Liver (tissue), 8 donors: ENCODE measurements at regions not wholly inside any gene's neighbourhood (a gene's known extent, or its start where the extent isn't known, plus 50 kb on each side); places are given as distances from the start of the nearest gene placed in this dataset.

Experiments used
- DNase-seq: peaks from one replicate; pipeline ENCODE4 v3.0.0-alpha.2; 2017; ENCODE audit warnings: low spot score
- H3K27ac ChIP-seq, 2 donors: one replicate each; pipeline ENCODE4 v1.7.0; 2013; ENCODE audit warnings: inconsistent platforms in 2 of 2, low read length in 2 of 2, control low read depth in 1 of 2, low read depth in 1 of 2, mild to moderate bottlenecking in 1 of 2
- H3K27me3 ChIP-seq, 4 donors: one replicate each; pipeline versions ENCODE4 v1.6.1 to v1.7.0; 2013; ENCODE audit warnings: low read length in 3 of 4, inconsistent platforms in 1 of 4, mild to moderate bottlenecking in 1 of 4, moderate library complexity in 1 of 4; ENCODE audit not compliant: control insufficient read depth in 4 of 4, insufficient read depth in 4 of 4
- H3K36me3 ChIP-seq, 4 donors: one replicate each; pipeline versions ENCODE4 v1.6.1 to v1.7.0; 2013; ENCODE audit warnings: low read length in 3 of 4, mild to moderate bottlenecking in 3 of 4, low read depth in 1 of 4, moderate library complexity in 1 of 4; ENCODE audit not compliant: control insufficient read depth in 4 of 4, insufficient read depth in 3 of 4
- H3K4me1 ChIP-seq, 4 donors: one replicate each; pipeline versions ENCODE4 v1.6.1 to v1.7.0; 2013; ENCODE audit warnings: low read length in 3 of 4, mild to moderate bottlenecking in 3 of 4, moderate library complexity in 1 of 4; ENCODE audit not compliant: control insufficient read depth in 4 of 4, insufficient read depth in 4 of 4
- H3K4me3 ChIP-seq, 3 donors: one replicate each; pipeline versions ENCODE4 v1.6.1 to v1.7.0; 2013; ENCODE audit warnings: low read length in 3 of 3, control low read depth in 1 of 3, low read depth in 1 of 3, mild to moderate bottlenecking in 1 of 3
- H3K9ac ChIP-seq, 2 donors: one replicate each; pipeline ENCODE4 v1.7.0; 2013; ENCODE audit warnings: low read length in 2 of 2, mild to moderate bottlenecking in 2 of 2, moderate library complexity in 2 of 2, control low read depth in 1 of 2, low read depth in 1 of 2
- H3K9me3 ChIP-seq, 4 donors: one replicate each; pipeline versions ENCODE4 v1.6.1 to v1.7.0; 2013; ENCODE audit warnings: low read length in 3 of 4; ENCODE audit not compliant: control insufficient read depth in 4 of 4
- EGR1 ChIP-seq, 2 donors: IDR thresholded peaks; 2 replicates each; pipeline ENCODE4 v1.6.1; 2016 to 2018; ENCODE audit warnings: antibody characterized with exemption in 2 of 2, low read depth in 2 of 2
- FOXA1 ChIP-seq: IDR thresholded peaks from 2 replicates; pipeline ENCODE4 v1.6.1; 2016; ENCODE audit warnings: antibody characterized with exemption
- FOXA2 ChIP-seq: IDR thresholded peaks from 2 replicates; pipeline ENCODE4 v1.6.1; 2016; ENCODE audit warnings: antibody characterized with exemption
- GABPA ChIP-seq, 2 donors: IDR thresholded peaks in 1 of 2; conservative IDR thresholded peaks in 1 of 2; 2 replicates each; pipeline ENCODE4 v1.6.1; 2016; ENCODE audit warnings: antibody characterized with exemption in 2 of 2, mild to moderate bottlenecking in 1 of 2, moderate library complexity in 1 of 2
- HNF4A ChIP-seq, 2 donors: conservative IDR thresholded peaks; 2 replicates each; pipeline ENCODE4 v1.6.1; 2016; ENCODE audit warnings: antibody characterized with exemption in 2 of 2, mild to moderate bottlenecking in 2 of 2
- HNF4G ChIP-seq: IDR thresholded peaks from 2 replicates; pipeline ENCODE4 v1.6.1; 2016; ENCODE audit warnings: antibody characterized with exemption
- JUND ChIP-seq, 2 donors: IDR thresholded peaks; 2 replicates each; pipeline ENCODE4 v1.6.1; 2016; ENCODE audit warnings: antibody characterized with exemption in 2 of 2
- NR2F2 ChIP-seq: IDR thresholded peaks from 2 replicates; pipeline ENCODE4 v1.6.1; 2016; ENCODE audit warnings: antibody characterized with exemption
- RAD21 ChIP-seq, 2 donors: IDR thresholded peaks; 2 replicates each; pipeline ENCODE4 v1.6.1; 2016; ENCODE audit warnings: antibody characterized with exemption in 2 of 2, mild to moderate bottlenecking in 2 of 2
- RXRA ChIP-seq, 2 donors: IDR thresholded peaks; 2 replicates each; pipeline ENCODE4 v1.6.1; 2017 to 2018; ENCODE audit warnings: antibody characterized with exemption in 2 of 2, mild to moderate bottlenecking in 1 of 2
- SP1 ChIP-seq: IDR thresholded peaks from 2 replicates; pipeline ENCODE4 v1.6.1; 2018; ENCODE audit warnings: antibody characterized with exemption, mild to moderate bottlenecking
- TAF1 ChIP-seq: conservative IDR thresholded peaks from 2 replicates; pipeline ENCODE4 v1.6.1; 2016; ENCODE audit warnings: antibody characterized with exemption, mild to moderate bottlenecking
- YY1 ChIP-seq: IDR thresholded peaks from 2 replicates; pipeline ENCODE4 v1.6.1; 2016; ENCODE audit warnings: antibody characterized with exemption, mild to moderate bottlenecking
- WGBS: extraction: QIAGEN DNeasy Blood & Tissue Kit; methylation state at CpG from one replicate; pipeline ENCODE4 v1.1.7; 2013; 5-methylcytosine and 5-hydroxymethylcytosine counted together
- TF ChIP-seq, protein P1 (sequence below): IDR thresholded peaks from 2 replicates; pipeline ENCODE4 v1.6.1; 2016; ENCODE audit warnings: antibody characterized with exemption
- TF ChIP-seq, protein P2 (sequence below): IDR thresholded peaks from 2 replicates; pipeline ENCODE4 v1.6.1; 2016; ENCODE audit warnings: antibody characterized with exemption
- TF ChIP-seq, protein P3 (sequence below): fragments of 150-350 bp; IDR thresholded peaks from 2 replicates; pipeline ENCODE4 v1.5.1; 2017; ENCODE audit warnings: improper control_type of control experiment, low read depth, low read length; ENCODE audit not compliant: missing input control
- TF ChIP-seq, protein P4 (sequence below): IDR thresholded peaks from 2 replicates; pipeline ENCODE4 v1.6.1; 2016; ENCODE audit warnings: antibody characterized with exemption
- TF ChIP-seq, protein P5 (sequence below): IDR thresholded peaks from 2 replicates; pipeline ENCODE4 v1.6.1; 2016; ENCODE audit warnings: antibody characterized with exemption, mild to moderate bottlenecking
- donor health status: healthy.
- donor health status: healthy.
- donor health status: healthy.
- donor health status: healthy.
- donor health status: healthy.

DNA sequence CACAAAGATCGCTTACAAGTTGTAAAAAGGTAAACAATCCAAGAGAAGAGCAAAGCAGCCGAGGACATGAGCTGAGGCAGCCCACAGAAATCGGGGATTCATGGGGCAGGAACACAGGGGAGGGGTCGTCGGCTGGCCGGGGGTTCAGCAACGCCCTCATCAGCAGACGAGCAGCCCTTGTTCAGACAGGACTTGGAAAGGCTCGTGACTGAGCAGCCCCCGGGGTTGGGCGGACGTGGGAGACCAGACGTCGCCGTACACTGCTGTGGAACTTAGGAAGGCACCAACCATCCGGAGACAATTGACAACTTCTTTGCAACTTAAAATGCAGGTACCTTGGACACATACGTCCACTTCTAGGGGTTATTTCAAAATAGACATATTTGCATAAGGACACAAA, 370.5 kb downstream of the BRD1 start:
- Histone ChIP-seq H3K4me3 (no peak overlapping the region), H3K4me1 (no peaks in the 10 kb centered on the region), H3K36me3 (no peaks in the 10 kb centered on the region), H3K9ac (no peak overlapping the region), H3K9me3 (peaks cover 0 to 2% (median 0%) of the 10 kb centered on the region in 4 donors), H3K27me3 (peaks cover 0 to 4% (median 0%) of the 10 kb centered on the region in 4 donors), H3K27ac (no peak overlapping the region)
- no peak for DNase-seq
- TF ChIP-seq, protein P1, sequence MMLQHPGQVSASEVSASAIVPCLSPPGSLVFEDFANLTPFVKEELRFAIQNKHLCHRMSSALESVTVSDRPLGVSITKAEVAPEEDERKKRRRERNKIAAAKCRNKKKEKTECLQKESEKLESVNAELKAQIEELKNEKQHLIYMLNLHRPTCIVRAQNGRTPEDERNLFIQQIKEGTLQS: no peak
- no peak for TF ChIP-seq GABPA (IDR thresholded peaks at IDR 0.05 in 1 of 2, conservative IDR thresholded peaks at IDR 0.05 in 1 of 2)
- 57% methylated on average over 17 of the region's 17 CpGs for WGBS

DNA sequence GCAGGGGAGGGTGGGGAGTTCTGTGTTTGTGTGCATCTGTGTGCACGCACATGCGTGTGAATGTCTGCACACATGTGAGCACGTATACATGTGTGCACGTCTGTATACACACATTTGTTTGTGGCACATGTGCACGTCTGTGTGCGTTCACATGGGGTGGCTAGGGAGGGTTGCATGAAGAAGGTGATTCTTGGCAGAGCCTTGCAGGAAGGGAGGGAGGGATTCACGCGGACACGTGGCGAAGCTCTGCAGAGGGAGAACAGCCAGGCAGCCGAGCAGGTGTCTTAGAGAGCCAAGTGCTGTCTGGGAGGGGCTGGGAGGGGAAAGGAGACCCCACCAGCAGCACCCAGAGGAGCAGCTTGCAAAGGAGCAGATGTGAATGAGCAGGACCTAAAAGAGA, 372.1 kb downstream of the BRD1 start:
- Histone ChIP-seq H3K4me3 (no peak overlapping the region), H3K9me3 (peaks cover 0 to 2% (median 0%) of the 10 kb centered on the region in 4 donors), H3K36me3 (no peaks in the 10 kb centered on the region), H3K4me1 (no peaks in the 10 kb centered on the region), H3K27ac (no peak overlapping the region), H3K9ac (no peak overlapping the region), H3K27me3 (peaks cover 0 to 4% (median 0%) of the 10 kb centered on the region in 4 donors)
- TF ChIP-seq, protein P2, sequence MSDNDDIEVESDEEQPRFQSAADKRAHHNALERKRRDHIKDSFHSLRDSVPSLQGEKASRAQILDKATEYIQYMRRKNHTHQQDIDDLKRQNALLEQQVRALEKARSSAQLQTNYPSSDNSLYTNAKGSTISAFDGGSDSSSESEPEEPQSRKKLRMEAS: no peak
- TF ChIP-seq, protein P1: no peak
- TF ChIP-seq RXRA (IDR thresholded peaks at IDR 0.05) (no peak), GABPA (IDR thresholded peaks at IDR 0.05 in 1 of 2, conservative IDR thresholded peaks at IDR 0.05 in 1 of 2) (no peak), FOXA1 (no peak), HNF4G (no peak), TAF1 (no peak), EGR1 (IDR thresholded peaks at IDR 0.05; ENCODE audit: low read depth in 2 of 2) (no peak), NR2F2 (no peak), JUND (IDR thresholded peaks at IDR 0.05) (no peak), YY1 (no peak), FOXA2 (no peak), RAD21 (IDR thresholded peaks at IDR 0.05) (no peak), SP1 (no peak), HNF4A (conservative IDR thresholded peaks at IDR 0.05) (no peak)
- TF ChIP-seq, protein P3, sequence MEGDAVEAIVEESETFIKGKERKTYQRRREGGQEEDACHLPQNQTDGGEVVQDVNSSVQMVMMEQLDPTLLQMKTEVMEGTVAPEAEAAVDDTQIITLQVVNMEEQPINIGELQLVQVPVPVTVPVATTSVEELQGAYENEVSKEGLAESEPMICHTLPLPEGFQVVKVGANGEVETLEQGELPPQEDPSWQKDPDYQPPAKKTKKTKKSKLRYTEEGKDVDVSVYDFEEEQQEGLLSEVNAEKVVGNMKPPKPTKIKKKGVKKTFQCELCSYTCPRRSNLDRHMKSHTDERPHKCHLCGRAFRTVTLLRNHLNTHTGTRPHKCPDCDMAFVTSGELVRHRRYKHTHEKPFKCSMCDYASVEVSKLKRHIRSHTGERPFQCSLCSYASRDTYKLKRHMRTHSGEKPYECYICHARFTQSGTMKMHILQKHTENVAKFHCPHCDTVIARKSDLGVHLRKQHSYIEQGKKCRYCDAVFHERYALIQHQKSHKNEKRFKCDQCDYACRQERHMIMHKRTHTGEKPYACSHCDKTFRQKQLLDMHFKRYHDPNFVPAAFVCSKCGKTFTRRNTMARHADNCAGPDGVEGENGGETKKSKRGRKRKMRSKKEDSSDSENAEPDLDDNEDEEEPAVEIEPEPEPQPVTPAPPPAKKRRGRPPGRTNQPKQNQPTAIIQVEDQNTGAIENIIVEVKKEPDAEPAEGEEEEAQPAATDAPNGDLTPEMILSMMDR: no peak
- TF ChIP-seq, protein P4, sequence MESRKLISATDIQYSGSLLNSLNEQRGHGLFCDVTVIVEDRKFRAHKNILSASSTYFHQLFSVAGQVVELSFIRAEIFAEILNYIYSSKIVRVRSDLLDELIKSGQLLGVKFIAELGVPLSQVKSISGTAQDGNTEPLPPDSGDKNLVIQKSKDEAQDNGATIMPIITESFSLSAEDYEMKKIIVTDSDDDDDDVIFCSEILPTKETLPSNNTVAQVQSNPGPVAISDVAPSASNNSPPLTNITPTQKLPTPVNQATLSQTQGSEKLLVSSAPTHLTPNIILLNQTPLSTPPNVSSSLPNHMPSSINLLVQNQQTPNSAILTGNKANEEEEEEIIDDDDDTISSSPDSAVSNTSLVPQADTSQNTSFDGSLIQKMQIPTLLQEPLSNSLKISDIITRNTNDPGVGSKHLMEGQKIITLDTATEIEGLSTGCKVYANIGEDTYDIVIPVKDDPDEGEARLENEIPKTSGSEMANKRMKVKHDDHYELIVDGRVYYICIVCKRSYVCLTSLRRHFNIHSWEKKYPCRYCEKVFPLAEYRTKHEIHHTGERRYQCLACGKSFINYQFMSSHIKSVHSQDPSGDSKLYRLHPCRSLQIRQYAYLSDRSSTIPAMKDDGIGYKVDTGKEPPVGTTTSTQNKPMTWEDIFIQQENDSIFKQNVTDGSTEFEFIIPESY: no peak
- TF ChIP-seq, protein P5, sequence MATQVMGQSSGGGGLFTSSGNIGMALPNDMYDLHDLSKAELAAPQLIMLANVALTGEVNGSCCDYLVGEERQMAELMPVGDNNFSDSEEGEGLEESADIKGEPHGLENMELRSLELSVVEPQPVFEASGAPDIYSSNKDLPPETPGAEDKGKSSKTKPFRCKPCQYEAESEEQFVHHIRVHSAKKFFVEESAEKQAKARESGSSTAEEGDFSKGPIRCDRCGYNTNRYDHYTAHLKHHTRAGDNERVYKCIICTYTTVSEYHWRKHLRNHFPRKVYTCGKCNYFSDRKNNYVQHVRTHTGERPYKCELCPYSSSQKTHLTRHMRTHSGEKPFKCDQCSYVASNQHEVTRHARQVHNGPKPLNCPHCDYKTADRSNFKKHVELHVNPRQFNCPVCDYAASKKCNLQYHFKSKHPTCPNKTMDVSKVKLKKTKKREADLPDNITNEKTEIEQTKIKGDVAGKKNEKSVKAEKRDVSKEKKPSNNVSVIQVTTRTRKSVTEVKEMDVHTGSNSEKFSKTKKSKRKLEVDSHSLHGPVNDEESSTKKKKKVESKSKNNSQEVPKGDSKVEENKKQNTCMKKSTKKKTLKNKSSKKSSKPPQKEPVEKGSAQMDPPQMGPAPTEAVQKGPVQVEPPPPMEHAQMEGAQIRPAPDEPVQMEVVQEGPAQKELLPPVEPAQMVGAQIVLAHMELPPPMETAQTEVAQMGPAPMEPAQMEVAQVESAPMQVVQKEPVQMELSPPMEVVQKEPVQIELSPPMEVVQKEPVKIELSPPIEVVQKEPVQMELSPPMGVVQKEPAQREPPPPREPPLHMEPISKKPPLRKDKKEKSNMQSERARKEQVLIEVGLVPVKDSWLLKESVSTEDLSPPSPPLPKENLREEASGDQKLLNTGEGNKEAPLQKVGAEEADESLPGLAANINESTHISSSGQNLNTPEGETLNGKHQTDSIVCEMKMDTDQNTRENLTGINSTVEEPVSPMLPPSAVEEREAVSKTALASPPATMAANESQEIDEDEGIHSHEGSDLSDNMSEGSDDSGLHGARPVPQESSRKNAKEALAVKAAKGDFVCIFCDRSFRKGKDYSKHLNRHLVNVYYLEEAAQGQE: no peak
- WGBS: 62% methylated on average over 11 of the region's 11 CpGs
- DNase-seq: no peak
